NT2/D1 (cell line): ENCODE measurements at regions not wholly inside any gene's neighbourhood (a gene's known extent, or its start where the extent isn't known, plus 50 kb on each side); places are given as distances from the start of the nearest gene placed in this dataset.

Experiments used
- DNase-seq: peaks from one replicate; pipeline ENCODE4 v3.0.0-alpha.2; 2011; ENCODE audit warnings: low read depth, low spot score
- H3K27me3 ChIP-seq: 2 replicates; pipeline ENCODE4 v1.6.0; 2011; ENCODE audit warnings: mild to moderate bottlenecking; ENCODE audit not compliant: insufficient read length, insufficient read depth
- H3K36me3 ChIP-seq: 2 replicates; pipeline ENCODE4 v1.6.1; 2011; ENCODE audit warnings: mild to moderate bottlenecking, low read length, mixed read lengths; ENCODE audit not compliant: insufficient read depth, insufficient read length
- H3K4me1 ChIP-seq: 2 replicates; pipeline ENCODE4 v1.5.1; 2011; ENCODE audit not compliant: insufficient read depth, insufficient read length
- H3K4me3 ChIP-seq: 2 replicates; pipeline ENCODE4 v1.5.1; 2011; ENCODE audit warnings: low read depth; ENCODE audit not compliant: insufficient read length
- H3K9ac ChIP-seq: 2 replicates; pipeline ENCODE4 v1.6.0; 2011; ENCODE audit warnings: low read depth; ENCODE audit not compliant: insufficient read length
- H3K9me3 ChIP-seq: 2 replicates; pipeline ENCODE4 v1.5.1; 2011; ENCODE audit warnings: mild to moderate bottlenecking, low read length; ENCODE audit not compliant: insufficient read depth
- SUZ12 ChIP-seq: IDR thresholded peaks from 2 replicates; pipeline ENCODE4 v1.6.1; 2011; ENCODE audit not compliant: insufficient read length, insufficient read depth; ENCODE audit errors: extremely low read depth
- YY1 ChIP-seq: IDR thresholded peaks from 2 replicates; pipeline ENCODE4 v1.6.1; 2011; ENCODE audit not compliant: insufficient read length, insufficient read depth
- ZNF274 ChIP-seq: IDR thresholded peaks from 2 replicates; pipeline ENCODE4 v1.6.1; 2011; ENCODE audit warnings: mild to moderate bottlenecking, low read depth, low read length

GRCh38 chr3:19063936-19064335 is 84.4 kb upstream of the KCNH8 start:
- Histone ChIP-seq H3K27me3 (no peaks in the 10 kb centered on the region), H3K36me3 (no peaks in the 10 kb centered on the region), H3K4me1 (no peaks in the 10 kb centered on the region), H3K9ac (no peak overlapping the region), H3K9me3 (peaks cover 7% of the 10 kb centered on the region; the same call in 1 of the 2 replicates), H3K4me3 (no peak overlapping the region)
- DNase-seq: no peak
- TF ChIP-seq ZNF274 (no peak), YY1 (no peak), SUZ12 (no peak)

- Histone ChIP-seq H3K27me3 (no peaks in the 10 kb centered on the region), H3K4me1 (no peaks in the 10 kb centered on the region), H3K36me3 (no peaks in the 10 kb centered on the region), H3K4me3 (no peak overlapping the region), H3K9me3 (no peaks in the 10 kb centered on the region), H3K9ac (no peak overlapping the region)
- TF ChIP-seq YY1 (no peak), SUZ12 (no peak), ZNF274 (no peak)
- no peak for DNase-seq
These were observed 87.9 kb upstream of the KCNH8 start for GRCh38 chr3:19060404-19060803.

GRCh38 chr3:19052874-19053273 is 95.4 kb upstream of the KCNH8 start:
- DNase-seq: no peak
- Histone ChIP-seq H3K36me3 (no peaks in the 10 kb centered on the region), H3K9ac (no peak overlapping the region), H3K27me3 (no peaks in the 10 kb centered on the region), H3K4me3 (no peak overlapping the region), H3K9me3 (no peaks in the 10 kb centered on the region), H3K4me1 (no peaks in the 10 kb centered on the region)
- TF ChIP-seq SUZ12: no peak

GRCh38 chr3:19046440-19046839 is 101.9 kb upstream of the KCNH8 start:
- H3K4me1 ChIP-seq: no peaks in the 10 kb centered on the region
- H3K27me3 ChIP-seq: no peaks in the 10 kb centered on the region
- no peaks in the 10 kb centered on the region for H3K9me3 ChIP-seq
- DNase-seq: no peak
- no peaks in the 10 kb centered on the region for H3K36me3 ChIP-seq
- H3K9ac ChIP-seq: no peak overlapping the region
- TF ChIP-seq ZNF274 (no peak), YY1 (no peak), SUZ12 (no peak)
- no peak overlapping the region for H3K4me3 ChIP-seq

- H3K36me3 ChIP-seq: peaks cover 2% of the 10 kb centered on the region
- no peaks in the 10 kb centered on the region for H3K27me3 ChIP-seq
- no peak overlapping the region for H3K9ac ChIP-seq
- no peak for DNase-seq
- TF ChIP-seq SUZ12: no peak
- TF ChIP-seq ZNF274: no peak
- TF ChIP-seq YY1: no peak
- H3K9me3 ChIP-seq: 0 out of 2 replicates have a peak, but pooled peaks cover 3% of the 10 kb centered on the region
- H3K4me3 ChIP-seq: no peak overlapping the region
- H3K4me1 ChIP-seq: no peaks in the 10 kb centered on the region
These were observed 117.8 kb upstream of the KCNH8 start for GRCh38 chr3:19030522-19030839.

GRCh38 chr3:19029837-19030521 is 118.3 kb upstream of the KCNH8 start:
- H3K9me3 ChIP-seq: 0 out of 2 replicates have a peak, but pooled peaks cover 3% of the 10 kb centered on the region
- peaks cover 2% of the 10 kb centered on the region for H3K36me3 ChIP-seq
- no peaks in the 10 kb centered on the region for H3K4me1 ChIP-seq
- H3K4me3 ChIP-seq: no peak overlapping the region
- H3K9ac ChIP-seq: no peak overlapping the region
- H3K27me3 ChIP-seq: no peaks in the 10 kb centered on the region
- TF ChIP-seq SUZ12 (no peak), YY1 (no peak), ZNF274 (no peak)
- DNase-seq: no peak

GRCh38 chr3:19025441-19025840 is 122.9 kb upstream of the KCNH8 start:
- DNase-seq: no peak
- Histone ChIP-seq H3K9me3 (no peaks in the 10 kb centered on the region), H3K9ac (no peak overlapping the region), H3K36me3 (peaks cover 7% of the 10 kb centered on the region), H3K27me3 (no peaks in the 10 kb centered on the region), H3K4me1 (no peaks in the 10 kb centered on the region), H3K4me3 (no peak overlapping the region)
- no peak for TF ChIP-seq ZNF274
- no peak for TF ChIP-seq YY1
- no peak for TF ChIP-seq SUZ12

GRCh38 chr3:19022546-19022945 is 125.8 kb upstream of the KCNH8 start:
- Histone ChIP-seq H3K27me3 (no peaks in the 10 kb centered on the region), H3K4me3 (no peak overlapping the region), H3K9ac (no peak overlapping the region), H3K36me3 (peaks cover 7% of the 10 kb centered on the region), H3K9me3 (no peaks in the 10 kb centered on the region), H3K4me1 (no peaks in the 10 kb centered on the region)
- no peak for DNase-seq
- no peak for TF ChIP-seq ZNF274
- TF ChIP-seq SUZ12: no peak
- no peak for TF ChIP-seq YY1
